HG02763 (cell line): ENCODE measurements at regions not wholly inside any gene's neighbourhood (a gene's known extent, or its start where the extent isn't known, plus 50 kb on each side); places are given as distances from the start of the nearest gene placed in this dataset.
A peak's percentile ranks its signal among the peaks of the same experiment; 100 is the strongest.
"Not testable (repeated sequence)": the region's sequence is repeated elsewhere in the genome, so short reads cannot be mapped to it uniquely, and the experiment has no call there.

ENCODE experiments used
- ATAC-seq: cut with Tn5 transposase; IDR thresholded peaks from one replicate; pipeline ENCODE4 v1.9.1; 2021; ENCODE audit warnings: mild to moderate bottlenecking, moderate library complexity; ENCODE audit not compliant: unreplicated experiment

DNA sequence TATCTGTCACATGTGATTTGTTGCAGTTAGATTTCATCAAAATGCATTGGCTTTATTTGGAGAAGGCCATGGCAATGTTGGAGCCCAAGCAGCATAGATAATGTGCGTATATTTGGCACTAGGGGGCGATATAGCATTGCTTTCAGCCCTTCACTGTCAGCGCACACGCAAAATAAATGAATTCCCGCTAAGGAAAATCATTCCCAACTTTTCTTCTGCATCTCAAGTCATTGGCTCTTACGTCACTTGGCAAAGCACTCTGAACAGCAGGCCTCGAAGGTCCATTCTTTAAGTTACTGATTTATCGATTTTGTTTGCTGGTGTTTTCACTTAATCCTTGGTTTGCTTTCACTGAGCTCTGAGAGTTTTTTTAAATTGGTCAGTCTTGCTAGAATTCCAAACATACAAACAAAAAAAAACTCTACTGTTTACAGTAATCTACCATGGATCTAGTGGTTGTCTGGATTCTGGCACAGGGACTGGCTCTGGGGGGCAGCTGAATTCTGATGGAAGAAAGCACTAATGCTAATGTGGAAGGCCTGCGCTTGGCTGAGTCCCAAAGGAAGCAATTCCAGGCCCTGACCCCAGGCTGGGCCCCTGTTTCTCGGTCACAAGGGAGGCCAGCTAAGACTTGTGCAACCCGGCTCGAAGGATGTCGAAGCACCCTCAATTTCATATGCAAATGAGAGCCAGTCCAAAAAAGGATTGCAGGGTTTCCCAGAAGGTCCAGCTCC, 97.7 kb upstream of the IPO5 start:
- ATAC-seq: no peak

DNA sequence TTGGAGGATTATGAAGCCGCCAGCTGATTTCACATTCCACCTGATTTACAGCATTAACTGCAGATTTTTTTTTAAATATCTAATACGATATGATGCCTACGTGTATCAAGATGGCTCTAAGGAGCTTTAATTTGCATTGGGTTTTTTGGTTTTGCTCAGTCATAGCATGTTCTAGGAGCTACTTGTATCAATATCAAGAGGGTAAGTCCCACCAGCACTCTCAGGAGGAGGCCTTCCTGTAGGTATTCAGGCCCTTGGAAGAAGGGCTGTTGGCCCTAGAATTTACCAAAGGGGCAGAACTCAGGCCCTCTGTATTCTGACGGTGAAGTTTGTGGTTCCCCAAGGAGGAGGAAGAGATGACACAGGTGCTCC, 97.2 kb upstream of the IPO5 start:
- peak; percentile 45 for ATAC-seq

DNA sequence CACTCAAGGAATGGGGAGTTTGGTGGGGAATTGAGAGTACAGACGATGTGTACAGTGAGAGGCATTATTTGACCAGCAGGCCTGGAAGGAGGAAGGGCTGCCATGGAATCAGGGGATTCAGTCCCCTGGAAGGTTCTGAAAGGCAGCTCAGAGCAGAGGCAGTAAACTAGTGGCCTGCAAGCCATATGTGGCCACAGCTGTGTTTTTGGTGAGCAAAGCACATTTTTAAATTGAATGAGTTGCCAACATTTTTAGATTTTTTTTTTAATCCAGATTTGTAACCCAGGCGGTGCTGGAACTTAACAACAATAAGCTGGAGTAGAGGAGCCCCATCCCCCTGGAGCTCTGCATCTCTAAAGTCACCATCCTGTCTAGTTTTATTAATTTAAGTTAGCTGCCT, 95.3 kb upstream of the IPO5 start:
- no peak for ATAC-seq

DNA sequence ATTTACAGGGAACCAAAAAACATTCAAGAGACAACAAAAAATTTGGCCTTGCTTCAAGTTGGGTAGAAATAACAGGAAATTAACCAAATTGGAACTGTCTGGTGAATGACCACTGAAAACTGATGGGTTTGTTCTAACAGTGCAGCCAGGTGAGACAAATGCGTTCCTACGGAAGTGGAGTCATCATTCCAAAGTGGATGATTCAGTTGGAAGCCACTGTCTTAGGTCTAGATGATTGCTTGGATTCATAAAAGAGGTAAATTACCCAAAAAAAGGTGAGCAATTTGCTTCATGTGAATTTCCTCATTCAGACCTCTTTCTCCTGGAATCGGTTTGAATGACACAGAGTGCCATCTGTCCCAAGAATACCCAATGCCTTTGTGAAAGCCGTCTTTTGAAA, 87.1 kb upstream of the IPO5 start:
- no peak for ATAC-seq

GRCh38 chr13:97866751-97867150, 86.7 kb upstream of the IPO5 start:
- no peak for ATAC-seq

GRCh38 chr13:97873398-97873797, 80.1 kb upstream of the IPO5 start:
- ATAC-seq: no peak

GRCh38 chr13:97875218-97875617, 78.3 kb upstream of the IPO5 start:
- no peak for ATAC-seq

- ATAC-seq: no peak
Observed at GRCh38 chr13:97875911-97876310, 77.6 kb upstream of the IPO5 start.

DNA sequence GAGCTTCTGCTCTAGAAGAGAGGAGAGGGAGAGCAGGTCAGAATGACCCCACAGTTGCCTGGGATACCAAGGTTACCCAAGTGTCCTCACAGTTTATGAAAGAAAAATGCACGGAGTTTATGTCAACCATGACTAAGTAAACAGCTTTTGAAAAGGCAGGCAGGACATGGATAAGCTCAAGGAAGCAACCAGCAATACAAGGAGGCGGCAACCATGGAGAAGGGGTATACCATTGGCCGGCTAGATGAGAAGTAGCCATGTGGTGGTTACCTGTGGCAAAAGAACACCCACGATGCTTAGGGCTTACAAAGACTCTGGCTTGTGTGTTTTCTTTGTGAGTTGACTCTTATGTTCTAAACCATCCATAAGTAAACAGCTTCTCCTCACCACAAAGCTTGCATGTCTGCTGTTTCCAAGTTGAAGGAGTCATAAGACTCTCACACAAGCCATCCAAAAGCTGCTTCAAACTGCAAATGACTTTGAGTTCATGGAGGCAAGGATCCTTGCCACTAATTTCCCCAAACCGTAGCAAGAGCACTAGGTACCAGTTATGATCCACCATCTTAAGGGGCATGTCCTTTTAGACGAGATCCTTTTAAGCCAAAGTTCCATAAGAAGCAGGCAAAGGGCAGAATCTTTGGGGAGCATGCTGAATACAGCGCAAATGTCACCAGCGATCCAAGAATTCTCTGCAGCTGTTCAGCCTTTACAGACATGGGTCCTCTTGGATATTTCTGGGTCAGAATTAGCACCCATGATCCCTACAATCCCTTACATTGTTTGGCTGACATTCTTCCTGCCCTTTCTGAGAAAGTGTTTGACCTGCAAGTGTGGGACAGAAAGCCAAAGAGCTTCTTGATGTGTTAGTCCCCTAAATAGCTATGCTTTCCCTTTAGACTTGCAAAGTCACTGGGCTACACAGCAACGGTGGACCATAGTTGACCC, 74.8 kb upstream of the IPO5 start:
- no peak for ATAC-seq

GRCh38 chr13:97879646-97880310, 73.7 kb upstream of the IPO5 start:
- no peak for ATAC-seq

DNA sequence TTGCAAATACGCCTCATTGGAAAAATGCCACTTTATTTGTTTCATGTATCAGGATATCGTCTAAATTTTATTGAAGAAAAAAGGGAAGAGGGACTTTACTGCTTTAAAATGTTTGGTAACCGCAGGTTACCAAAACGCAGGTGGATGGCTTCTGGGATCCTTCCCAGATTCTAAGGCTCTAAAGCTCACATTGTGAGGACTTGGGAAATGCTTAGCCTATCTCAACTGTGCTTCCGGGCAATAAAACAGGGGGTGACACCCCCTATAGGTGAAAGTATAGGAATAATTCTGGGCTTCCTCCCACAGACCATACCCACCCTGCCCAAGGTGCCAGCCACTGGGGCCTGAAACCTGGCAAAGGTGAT, 73.2 kb upstream of the IPO5 start:
- ATAC-seq: no peak

DNA sequence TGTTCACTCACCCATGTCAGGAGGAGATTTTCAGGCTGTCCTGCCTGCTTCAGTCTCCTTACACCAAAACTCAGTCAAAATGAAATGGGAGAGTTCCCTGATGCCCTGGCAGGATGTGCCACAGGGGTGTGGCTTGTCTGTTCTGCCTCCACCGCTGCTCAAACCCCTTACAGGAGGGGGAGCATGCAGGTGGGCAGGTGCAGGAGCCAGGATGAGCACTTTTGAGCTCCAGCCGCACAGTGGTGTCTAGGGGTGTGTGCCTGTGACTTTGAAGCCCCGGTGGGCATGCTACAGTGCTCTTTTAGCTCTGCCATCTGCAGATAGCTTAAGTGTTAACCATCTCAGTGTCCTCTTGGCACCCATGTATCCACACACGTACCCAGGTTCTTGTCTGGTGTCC, 71.9 kb upstream of the IPO5 start:
- ATAC-seq: no peak

DNA sequence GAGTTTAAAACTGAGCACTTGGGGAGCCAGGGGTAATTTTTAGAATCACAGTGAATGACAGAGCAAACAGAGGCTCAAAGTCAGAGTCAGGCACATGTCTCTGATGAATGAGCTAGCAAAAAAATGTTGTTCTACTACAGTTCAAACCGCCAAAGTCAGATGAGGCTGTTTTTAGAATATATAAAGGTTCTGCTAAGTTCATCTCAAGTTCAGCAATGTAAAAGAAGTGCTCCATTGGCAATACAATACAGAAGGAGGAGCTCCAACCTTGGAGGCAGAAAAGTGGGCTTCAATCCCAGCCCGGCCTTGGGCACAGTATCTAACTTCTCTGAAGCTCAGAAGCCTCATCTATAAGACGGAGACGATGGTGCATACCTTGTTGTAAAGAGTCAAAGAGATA, 70.1 kb upstream of the IPO5 start:
- no peak for ATAC-seq

GRCh38 chr13:97884707-97885468, 68.6 kb upstream of the IPO5 start:
- ATAC-seq: no peak

DNA sequence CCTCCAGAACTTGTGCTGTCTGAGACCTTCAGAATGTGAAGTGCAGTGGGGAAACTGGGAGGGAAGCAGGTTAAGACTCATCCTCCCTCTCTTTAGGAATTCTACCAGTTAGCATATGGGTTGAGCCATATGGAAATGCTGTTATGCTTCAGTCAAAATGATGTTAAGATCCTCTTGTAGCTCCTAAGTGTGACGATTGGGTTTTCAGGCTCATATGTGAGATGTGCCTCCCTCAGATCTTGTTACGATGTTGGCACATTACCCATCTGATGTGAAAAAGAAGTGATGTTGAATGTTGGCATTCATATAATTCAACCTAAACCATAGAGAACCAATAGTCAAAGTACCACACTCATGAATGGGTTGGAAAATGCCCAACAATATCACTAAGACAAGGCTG, 67.8 kb upstream of the IPO5 start:
- ATAC-seq: no peak

DNA sequence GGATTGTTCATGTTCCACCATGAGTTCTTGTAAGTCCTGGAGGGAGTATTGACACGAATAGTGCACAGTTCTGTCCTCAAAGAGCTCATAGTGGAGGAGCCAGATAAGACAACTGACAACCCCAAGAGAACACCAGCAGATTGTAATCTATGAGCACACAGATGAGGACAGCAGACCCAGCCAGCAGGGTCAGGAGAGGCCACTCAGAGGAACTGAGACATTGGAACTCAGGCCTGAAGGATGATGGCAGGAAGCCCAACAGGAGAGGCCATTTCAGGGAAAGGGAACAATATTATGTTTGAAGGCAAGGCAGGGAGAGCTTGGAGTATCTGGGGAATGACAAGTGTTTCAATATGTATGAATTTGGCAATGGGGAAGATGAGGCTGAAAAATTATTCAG, 63.7 kb upstream of the IPO5 start:
- no peak for ATAC-seq

- no peak for ATAC-seq
Observed at GRCh38 chr13:97890573-97890972, 62.9 kb upstream of the IPO5 start.

- ATAC-seq: not testable (repeated sequence)
Observed at GRCh38 chr13:97891964-97892363, 61.5 kb upstream of the IPO5 start.

DNA sequence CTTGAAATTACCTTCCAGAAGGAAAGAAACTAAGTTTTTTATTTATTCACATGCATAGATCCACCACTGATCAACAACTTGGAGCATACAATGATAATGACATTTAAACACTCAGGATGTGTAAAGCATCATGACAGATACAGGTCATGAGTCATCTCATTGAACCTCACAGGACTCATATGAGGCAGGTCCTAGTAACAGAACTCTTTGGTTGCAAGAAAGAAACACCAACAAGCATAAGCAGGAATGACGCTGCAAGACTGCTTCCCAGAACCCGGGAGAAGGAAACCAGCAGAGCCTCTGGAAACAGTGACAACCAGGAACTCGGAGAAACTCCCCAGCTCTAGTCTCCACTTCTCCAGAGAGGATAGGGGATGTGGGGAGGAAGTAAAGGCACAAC, 60.8 kb upstream of the IPO5 start:
- ATAC-seq: no peak

DNA sequence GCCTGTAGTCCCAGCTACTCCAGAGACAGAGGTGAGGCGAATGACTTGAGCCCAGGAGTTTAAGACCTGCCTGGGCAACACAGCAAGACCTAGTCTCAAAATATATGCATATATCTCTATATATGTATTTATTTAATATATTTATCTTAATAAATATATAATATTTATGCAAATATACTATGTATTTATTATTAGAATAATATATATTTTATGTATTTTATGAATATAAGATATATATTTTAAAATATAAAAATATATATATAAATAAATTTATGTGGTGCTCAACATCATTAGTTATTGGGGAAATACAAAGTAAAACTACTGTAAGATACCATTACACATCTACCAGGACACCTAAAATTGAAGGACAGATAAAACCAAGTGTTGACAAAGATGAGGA, 58.1 kb upstream of the IPO5 start:
- ATAC-seq: no peak

- ATAC-seq: no peak
Observed at GRCh38 chr13:97896446-97896845, 57.0 kb upstream of the IPO5 start.
